ENCODE measurements at regions not wholly inside any gene's neighbourhood (a gene's known extent, or its start where the extent isn't known, plus 50 kb on each side); places are given as distances from the start of the nearest gene placed in this dataset.
"Not testable (repeated sequence)": the region's sequence is repeated elsewhere in the genome, so short reads cannot be mapped to it uniquely, and the experiment has no call there.

DNA sequence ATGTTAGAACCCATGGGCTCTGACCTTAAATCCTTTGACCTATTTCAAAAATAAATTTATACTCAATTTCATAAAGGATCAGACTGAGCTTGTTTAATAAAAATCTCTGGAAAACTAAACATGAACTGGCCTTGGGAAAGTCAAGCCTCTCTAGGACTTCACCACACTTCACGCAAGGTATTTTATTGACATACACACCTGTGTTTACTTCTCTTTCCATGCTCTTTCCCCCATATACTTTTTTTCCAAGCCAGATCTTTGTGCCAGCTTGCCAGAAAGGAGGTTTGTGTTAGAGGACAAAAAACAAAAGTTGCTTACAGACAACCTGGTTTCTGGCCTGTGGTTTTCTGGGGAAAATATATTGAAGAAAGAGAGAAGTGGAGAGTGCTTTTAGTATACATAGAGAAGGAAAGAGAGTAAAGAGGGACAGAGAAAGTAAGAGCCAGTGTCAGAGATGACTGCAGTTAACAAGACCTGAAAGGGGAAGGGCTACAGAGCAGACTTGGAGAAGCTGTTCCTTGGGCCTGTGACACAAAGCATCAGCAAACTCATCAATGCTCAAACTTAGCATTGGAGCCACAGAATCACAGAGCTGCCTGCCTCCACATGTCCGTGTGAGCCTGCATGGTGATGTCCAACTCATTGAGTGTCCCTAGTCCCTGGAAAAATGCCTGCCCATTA, 77.3 kb upstream of the TMTC2 start:
- POLR2A ChIA-PET (ENCODE audit: low non-redundant PET): no interaction called here
- no peak for DNase-seq (ENCODE audit: low spot score)
- H3K27ac ChIP-seq: no peak overlapping the region
- CTCF ChIA-PET: interaction anchor here (0.6 kb wide), 1 partner anchor 1377 kb away, joined by 5 read pairs; no protein-coding TSS in a partner anchor
- TF ChIP-seq, protein P1, sequence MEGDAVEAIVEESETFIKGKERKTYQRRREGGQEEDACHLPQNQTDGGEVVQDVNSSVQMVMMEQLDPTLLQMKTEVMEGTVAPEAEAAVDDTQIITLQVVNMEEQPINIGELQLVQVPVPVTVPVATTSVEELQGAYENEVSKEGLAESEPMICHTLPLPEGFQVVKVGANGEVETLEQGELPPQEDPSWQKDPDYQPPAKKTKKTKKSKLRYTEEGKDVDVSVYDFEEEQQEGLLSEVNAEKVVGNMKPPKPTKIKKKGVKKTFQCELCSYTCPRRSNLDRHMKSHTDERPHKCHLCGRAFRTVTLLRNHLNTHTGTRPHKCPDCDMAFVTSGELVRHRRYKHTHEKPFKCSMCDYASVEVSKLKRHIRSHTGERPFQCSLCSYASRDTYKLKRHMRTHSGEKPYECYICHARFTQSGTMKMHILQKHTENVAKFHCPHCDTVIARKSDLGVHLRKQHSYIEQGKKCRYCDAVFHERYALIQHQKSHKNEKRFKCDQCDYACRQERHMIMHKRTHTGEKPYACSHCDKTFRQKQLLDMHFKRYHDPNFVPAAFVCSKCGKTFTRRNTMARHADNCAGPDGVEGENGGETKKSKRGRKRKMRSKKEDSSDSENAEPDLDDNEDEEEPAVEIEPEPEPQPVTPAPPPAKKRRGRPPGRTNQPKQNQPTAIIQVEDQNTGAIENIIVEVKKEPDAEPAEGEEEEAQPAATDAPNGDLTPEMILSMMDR (conservative IDR thresholded peaks at IDR 0.05; ENCODE audit: low read depth): no peak

DNA sequence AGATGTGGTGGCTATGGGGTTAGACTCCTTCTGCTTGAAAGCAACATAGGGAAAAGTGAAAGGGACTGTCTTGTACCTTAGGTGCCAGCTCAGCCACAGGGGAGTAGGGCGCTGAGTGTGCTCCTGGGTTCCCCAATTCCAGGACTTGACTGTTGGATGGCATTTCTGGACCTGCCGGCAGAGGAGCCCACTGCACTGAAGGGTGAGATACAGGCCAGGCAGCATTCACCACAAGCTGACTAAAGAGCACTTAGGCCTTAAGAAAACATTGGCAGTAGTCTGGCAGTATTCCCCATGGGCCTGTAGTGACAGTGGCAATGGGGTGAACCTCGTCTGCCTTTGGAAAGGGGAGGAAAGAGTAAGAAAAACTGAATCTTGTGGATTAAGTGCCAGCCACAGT, 67.1 kb upstream of the TMTC2 start:
- no peak for DNase-seq (ENCODE audit: low spot score)
- TF ChIP-seq, protein P1 (conservative IDR thresholded peaks at IDR 0.05; ENCODE audit: low read depth): no peak
- POLR2A ChIA-PET (ENCODE audit: low non-redundant PET): no interaction called here
- CTCF ChIA-PET: interaction anchor here (0.6 kb wide), 1 partner anchor 16 kb away, joined by 3 read pairs; no protein-coding TSS in a partner anchor
- H3K27ac ChIP-seq: no peak overlapping the region

DNA sequence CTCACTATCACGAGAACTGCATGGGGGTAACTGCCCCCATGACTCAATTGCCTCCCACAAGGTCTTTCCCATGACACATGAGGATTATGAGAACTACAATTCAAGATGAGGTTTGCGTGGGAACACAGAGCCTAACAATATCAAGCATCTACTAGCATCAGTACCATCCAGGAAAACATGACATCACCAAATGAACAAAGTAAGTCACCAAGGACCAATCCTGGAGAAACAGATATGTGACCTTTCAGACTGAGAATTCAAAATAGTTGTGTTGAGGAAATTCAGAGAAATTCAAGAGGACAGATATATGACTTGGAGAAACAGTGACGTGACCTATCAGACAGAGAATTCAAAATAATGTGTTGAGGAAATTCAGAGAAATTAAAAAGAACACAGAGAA, 65.8 kb upstream of the TMTC2 start:
- no peak for DNase-seq (ENCODE audit: low spot score)
- CTCF ChIA-PET: no interaction called here
- TF ChIP-seq, protein P1 (conservative IDR thresholded peaks at IDR 0.05; ENCODE audit: low read depth): no peak
- POLR2A ChIA-PET (ENCODE audit: low non-redundant PET): no interaction called here
- H3K27ac ChIP-seq: no peak overlapping the region

DNA sequence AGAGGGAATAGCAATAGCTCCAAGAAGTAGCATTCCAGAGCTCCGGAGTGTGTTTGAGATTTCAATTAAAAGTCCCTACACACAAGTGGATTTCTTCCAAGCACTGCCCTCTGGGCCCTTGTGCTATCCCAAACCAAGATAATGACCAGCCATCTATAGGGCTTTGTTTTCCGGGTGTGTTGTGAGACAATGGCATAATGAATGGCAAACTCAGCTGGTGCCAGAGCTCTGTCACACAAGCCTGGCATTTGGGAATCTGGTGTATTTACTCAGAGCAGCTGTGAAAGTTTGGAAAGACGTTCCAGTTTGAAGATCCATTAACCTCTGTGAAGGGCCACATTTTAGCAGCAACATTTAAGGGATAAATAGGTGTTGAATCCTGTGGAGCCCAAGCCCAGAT, 61.2 kb upstream of the TMTC2 start:
- POLR2A ChIA-PET (ENCODE audit: low non-redundant PET): no interaction called here
- CTCF ChIA-PET: interaction anchor here (1.0 kb wide), 1 partner anchor 241 kb away, joined by 3 read pairs; no protein-coding TSS in a partner anchor
- DNase-seq (ENCODE audit: low spot score): no peak
- no peak overlapping the region for H3K27ac ChIP-seq
- TF ChIP-seq, protein P1 (conservative IDR thresholded peaks at IDR 0.05; ENCODE audit: low read depth): no peak

DNA sequence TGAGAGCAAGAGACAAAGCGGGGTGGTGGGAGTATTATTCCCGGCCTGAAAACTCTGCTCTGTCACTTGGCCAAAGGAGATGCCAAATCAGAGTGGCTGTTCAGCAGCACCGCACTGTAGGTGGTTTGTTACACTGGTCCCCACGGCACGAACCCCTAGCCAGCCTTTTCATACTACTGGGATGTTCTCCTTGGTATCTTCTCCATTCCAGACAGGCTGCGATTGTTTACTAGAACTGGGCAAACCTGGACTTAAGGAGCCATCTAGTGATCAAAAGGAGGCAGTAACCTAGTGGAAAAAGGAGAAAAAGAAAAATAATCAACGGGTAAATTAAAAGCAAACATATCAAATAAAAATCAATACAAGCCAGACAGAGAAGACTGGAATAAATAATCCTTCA, 58.9 kb upstream of the TMTC2 start:
- DNase-seq (ENCODE audit: low spot score): peak; percentile 32
- H3K27ac ChIP-seq: no peak overlapping the region
- POLR2A ChIA-PET (ENCODE audit: low non-redundant PET): no interaction called here
- CTCF ChIA-PET: no interaction called here
- TF ChIP-seq, protein P1 (conservative IDR thresholded peaks at IDR 0.05; ENCODE audit: low read depth): 0 out of 2 replicates have a peak, but pooled peaks have one; percentile 13

DNA sequence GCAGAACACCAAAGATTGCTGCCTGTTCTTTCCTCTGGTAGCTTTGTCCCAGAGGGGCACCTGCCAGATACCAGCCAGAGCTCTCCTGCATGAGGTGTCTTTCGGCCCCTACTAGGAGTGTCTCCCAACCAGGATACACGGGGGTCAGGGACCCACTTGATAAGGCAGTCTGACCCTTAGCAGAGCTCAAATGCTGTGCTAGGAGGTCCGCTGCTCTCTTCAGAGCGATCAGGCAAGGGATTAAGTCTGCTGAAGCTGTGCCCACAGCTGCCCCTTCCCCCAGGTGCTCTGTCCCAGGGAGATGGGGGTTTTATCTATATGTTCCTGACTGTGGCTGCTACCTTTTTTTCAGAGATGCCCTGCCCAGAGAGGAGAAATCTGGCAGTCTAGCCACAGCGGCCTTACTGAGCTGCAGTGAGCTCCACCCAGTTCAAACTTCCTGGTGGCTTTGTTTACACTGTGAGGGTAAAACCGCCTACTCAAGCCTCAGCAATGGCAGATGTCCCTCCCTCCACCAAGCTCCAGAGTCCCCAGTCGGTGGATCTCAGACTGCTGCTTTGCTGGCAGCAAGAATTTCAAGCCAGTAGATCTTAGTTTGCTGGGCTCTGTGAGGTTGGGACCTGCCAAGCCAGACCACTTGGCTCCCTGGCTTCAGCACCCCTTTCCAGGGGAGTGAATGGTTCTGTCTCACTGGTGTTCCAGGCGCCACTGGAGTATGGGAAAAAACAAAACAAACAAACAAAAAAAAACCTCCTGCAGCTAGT, 52.0 kb upstream of the TMTC2 start:
- DNase-seq (ENCODE audit: low spot score); H3K27ac ChIP-seq; POLR2A ChIA-PET (ENCODE audit: low non-redundant PET): not testable (repeated sequence)
- CTCF ChIA-PET: interaction anchor here (0.7 kb wide), 1 partner anchor 24 kb away, joined by 3 read pairs; no protein-coding TSS in a partner anchor

DNA sequence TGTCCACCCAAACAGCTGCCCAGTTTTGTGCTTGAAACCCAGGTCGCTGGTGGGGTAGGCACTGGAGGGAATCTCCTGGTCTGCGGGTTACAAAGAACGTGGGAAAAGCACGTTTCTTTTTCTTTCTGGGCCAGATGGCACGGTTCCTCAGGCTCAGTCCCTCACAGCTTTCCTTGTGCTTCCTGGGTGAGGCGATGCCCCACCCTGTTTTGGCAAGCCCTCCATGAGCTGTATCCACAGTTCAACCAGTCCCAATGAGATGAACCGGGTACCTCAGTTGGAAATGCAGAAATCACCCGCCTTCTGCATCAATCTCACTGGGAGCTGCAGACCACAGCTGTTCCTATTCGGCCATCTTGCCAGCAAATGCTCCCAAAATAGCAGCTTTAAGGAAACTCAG, 51.4 kb upstream of the TMTC2 start:
- no peak overlapping the region for H3K27ac ChIP-seq
- ChIA-PET CTCF (interaction anchor here (0.6 to 0.7 kb wide), 3 partner anchors 16 to 1013 kb away, joined by 3 read pairs; no protein-coding TSS in a partner anchor), POLR2A (ENCODE audit: low non-redundant PET) (no interaction called here)
- TF ChIP-seq, protein P1 (conservative IDR thresholded peaks at IDR 0.05; ENCODE audit: low read depth): no peak
- DNase-seq (ENCODE audit: low spot score): no peak
